ENCODE measurements at regions not wholly inside any gene's neighbourhood (a gene's known extent, or its start where the extent isn't known, plus 50 kb on each side); places are given as distances from the start of the nearest gene placed in this dataset.
A peak's percentile ranks its signal among the peaks of the same experiment; 100 is the strongest.

DNA sequence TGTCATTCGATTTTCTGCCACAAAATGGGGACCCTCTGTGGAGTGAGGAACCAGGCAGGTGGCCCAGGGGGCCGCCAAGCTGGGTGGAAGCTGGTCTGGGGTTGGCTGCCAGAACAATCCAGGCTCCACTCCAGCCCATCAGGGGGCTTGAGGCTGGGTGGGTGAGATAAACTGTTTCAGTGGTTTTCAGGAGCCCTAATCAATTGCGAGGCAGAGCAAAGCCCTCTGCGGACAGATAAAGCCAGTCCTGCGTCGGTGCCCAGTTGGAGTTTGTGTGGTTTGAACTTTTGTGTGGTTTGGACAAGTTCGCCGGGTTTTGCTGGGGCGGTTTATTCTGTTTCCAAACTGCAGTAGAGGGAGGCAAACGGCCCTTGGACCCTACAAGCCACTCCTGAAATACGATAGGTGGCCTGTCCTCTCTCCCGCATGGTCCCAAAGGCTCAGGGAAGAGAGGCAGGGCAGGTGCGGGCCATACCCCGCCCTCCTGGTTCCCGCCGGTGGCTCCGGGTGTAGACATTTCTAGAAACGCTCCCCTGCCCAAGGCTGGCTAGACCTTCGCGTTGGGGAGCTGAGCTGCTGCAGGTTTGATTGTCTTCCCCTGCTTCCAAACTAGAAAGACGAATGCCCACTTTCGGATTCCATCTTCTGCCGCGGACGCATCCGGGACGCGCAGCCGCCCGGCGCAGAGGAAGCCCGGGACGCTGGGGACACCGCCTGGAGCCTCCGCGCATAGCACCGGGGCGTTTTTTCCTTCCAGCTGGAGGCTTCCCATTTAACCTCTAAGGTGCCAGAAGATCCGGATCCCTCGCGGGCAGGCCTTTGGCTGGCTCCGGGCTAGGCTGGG is 169.0 kb upstream of the BCOR start (continued):
- TF ChIP-seq SP1 (IDR thresholded peaks at IDR 0.05) (no peak), SP1 (CRISPR knock-in tag; IDR thresholded peaks at IDR 0.05) (no peak), NONO (IDR thresholded peaks at IDR 0.05) (no peak), NONO (CRISPR knock-in tag; conservative IDR thresholded peaks at IDR 0.05) (0 out of 2 replicates have a peak, but pooled peaks have one; percentile 18), RORA (CRISPR knock-in tag; IDR thresholded peaks at IDR 0.05) (no peak), ZSCAN31 (CRISPR knock-in tag; IDR thresholded peaks at IDR 0.05; ENCODE audit: low read depth) (0 out of 2 replicates have a peak, but pooled peaks have one; percentile 31), SOX6 (IDR thresholded peaks at IDR 0.05) (no peak), SOX6 (CRISPR knock-in tag; IDR thresholded peaks at IDR 0.05) (peak; percentile 17; the same call in 1 of the 2 replicates), ZNF138 (CRISPR knock-in tag; IDR thresholded peaks at IDR 0.05; ENCODE audit: low read depth) (no peak), ZNF207 (IDR thresholded peaks at IDR 0.05; ENCODE audit: borderline replicate concordance) (no peak), ZSCAN21 (CRISPR knock-in tag; IDR thresholded peaks at IDR 0.05; ENCODE audit: borderline replicate concordance) (no peak), ZNF678 (CRISPR knock-in tag; IDR thresholded peaks at IDR 0.05) (no peak), PHF21A (CRISPR knock-in tag; IDR thresholded peaks at IDR 0.05) (peak; percentile 36; the same call in 1 of the 2 replicates), BCL6 (CRISPR knock-in tag; IDR thresholded peaks at IDR 0.05) (0 out of 2 replicates have a peak, but pooled peaks have one; percentile 15), FIP1L1 (IDR thresholded peaks at IDR 0.05; ENCODE audit: borderline replicate concordance, insufficient read depth, low read depth, low read length) (no peak), GTF2F1 (IDR thresholded peaks at IDR 0.05; ENCODE audit: low read length) (no peak), SOX5 (CRISPR knock-in tag; IDR thresholded peaks at IDR 0.05; ENCODE audit: borderline replicate concordance) (no peak), ZNF468 (CRISPR knock-in tag; IDR thresholded peaks at IDR 0.05) (no peak)
- TF ChIP-seq, protein P1, sequence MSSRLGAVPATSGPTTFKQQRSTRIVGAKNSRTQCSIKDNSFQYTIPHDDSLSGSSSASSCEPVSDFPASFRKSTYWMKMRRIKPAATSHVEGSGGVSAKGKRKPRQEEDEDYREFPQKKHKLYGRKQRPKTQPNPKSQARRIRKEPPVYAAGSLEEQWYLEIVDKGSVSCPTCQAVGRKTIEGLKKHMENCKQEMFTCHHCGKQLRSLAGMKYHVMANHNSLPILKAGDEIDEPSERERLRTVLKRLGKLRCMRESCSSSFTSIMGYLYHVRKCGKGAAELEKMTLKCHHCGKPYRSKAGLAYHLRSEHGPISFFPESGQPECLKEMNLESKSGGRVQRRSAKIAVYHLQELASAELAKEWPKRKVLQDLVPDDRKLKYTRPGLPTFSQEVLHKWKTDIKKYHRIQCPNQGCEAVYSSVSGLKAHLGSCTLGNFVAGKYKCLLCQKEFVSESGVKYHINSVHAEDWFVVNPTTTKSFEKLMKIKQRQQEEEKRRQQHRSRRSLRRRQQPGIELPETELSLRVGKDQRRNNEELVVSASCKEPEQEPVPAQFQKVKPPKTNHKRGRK (CRISPR knock-in tag; IDR thresholded peaks at IDR 0.05): no peak
- TF ChIP-seq, protein P2, sequence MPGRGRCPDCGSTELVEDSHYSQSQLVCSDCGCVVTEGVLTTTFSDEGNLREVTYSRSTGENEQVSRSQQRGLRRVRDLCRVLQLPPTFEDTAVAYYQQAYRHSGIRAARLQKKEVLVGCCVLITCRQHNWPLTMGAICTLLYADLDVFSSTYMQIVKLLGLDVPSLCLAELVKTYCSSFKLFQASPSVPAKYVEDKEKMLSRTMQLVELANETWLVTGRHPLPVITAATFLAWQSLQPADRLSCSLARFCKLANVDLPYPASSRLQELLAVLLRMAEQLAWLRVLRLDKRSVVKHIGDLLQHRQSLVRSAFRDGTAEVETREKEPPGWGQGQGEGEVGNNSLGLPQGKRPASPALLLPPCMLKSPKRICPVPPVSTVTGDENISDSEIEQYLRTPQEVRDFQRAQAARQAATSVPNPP (CRISPR knock-in tag; IDR thresholded peaks at IDR 0.05): no peak
- TF ChIP-seq, protein P3, sequence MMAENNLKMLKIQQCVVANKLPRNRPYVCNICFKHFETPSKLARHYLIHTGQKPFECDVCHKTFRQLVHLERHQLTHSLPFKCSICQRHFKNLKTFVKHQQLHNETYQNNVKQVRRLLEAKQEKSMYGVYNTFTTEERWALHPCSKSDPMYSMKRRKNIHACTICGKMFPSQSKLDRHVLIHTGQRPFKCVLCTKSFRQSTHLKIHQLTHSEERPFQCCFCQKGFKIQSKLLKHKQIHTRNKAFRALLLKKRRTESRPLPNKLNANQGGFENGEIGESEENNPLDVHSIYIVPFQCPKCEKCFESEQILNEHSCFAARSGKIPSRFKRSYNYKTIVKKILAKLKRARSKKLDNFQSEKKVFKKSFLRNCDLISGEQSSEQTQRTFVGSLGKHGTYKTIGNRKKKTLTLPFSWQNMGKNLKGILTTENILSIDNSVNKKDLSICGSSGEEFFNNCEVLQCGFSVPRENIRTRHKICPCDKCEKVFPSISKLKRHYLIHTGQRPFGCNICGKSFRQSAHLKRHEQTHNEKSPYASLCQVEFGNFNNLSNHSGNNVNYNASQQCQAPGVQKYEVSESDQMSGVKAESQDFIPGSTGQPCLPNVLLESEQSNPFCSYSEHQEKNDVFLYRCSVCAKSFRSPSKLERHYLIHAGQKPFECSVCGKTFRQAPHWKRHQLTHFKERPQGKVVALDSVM (CRISPR knock-in tag; IDR thresholded peaks at IDR 0.05): no peak
- TF ChIP-seq, protein P4, sequence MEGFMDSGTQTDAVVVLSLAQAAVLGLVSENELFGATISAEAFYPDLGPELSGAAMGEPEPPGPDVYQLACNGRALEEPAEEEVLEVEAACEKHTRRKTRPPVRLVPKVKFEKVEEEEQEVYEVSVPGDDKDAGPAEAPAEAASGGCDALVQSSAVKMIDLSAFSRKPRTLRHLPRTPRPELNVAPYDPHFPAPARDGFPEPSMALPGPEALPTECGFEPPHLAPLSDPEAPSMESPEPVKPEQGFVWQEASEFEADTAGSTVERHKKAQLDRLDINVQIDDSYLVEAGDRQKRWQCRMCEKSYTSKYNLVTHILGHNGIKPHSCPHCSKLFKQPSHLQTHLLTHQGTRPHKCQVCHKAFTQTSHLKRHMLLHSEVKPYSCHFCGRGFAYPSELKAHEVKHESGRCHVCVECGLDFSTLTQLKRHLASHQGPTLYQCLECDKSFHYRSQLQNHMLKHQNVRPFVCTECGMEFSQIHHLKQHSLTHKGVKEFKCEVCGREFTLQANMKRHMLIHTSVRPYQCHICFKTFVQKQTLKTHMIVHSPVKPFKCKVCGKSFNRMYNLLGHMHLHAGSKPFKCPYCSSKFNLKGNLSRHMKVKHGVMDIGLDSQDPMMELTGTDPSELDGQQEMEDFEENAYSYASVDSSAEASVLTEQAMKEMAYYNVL (CRISPR knock-in tag; IDR thresholded peaks at IDR 0.05; ENCODE audit: borderline replicate concordance): 0 out of 2 replicates have a peak, but pooled peaks have one; percentile 30

Measured in HepG2 (cell line).